HG03139 (cell line): ENCODE measurements at regions not wholly inside any gene's neighbourhood (a gene's known extent, or its start where the extent isn't known, plus 50 kb on each side); places are given as distances from the start of the nearest gene placed in this dataset.
"Not testable (repeated sequence)": the region's sequence is repeated elsewhere in the genome, so short reads cannot be mapped to it uniquely, and the experiment has no call there.

ENCODE experiments used
- ATAC-seq: cut with Tn5 transposase; IDR thresholded peaks from one replicate; pipeline ENCODE4 v1.9.1; 2021; ENCODE audit not compliant: unreplicated experiment

GRCh38 chr4:62482355-62482754 is 1282.2 kb downstream of the ADGRL3 start:
- ATAC-seq: no peak

GRCh38 chr4:62475596-62475995 is 1275.5 kb downstream of the ADGRL3 start:
- no peak for ATAC-seq

- no peak for ATAC-seq
Measured at GRCh38 chr4:62474802-62475201, 1274.7 kb downstream of the ADGRL3 start.

- no peak for ATAC-seq
Measured at GRCh38 chr4:62471021-62471420, 1270.9 kb downstream of the ADGRL3 start.

DNA sequence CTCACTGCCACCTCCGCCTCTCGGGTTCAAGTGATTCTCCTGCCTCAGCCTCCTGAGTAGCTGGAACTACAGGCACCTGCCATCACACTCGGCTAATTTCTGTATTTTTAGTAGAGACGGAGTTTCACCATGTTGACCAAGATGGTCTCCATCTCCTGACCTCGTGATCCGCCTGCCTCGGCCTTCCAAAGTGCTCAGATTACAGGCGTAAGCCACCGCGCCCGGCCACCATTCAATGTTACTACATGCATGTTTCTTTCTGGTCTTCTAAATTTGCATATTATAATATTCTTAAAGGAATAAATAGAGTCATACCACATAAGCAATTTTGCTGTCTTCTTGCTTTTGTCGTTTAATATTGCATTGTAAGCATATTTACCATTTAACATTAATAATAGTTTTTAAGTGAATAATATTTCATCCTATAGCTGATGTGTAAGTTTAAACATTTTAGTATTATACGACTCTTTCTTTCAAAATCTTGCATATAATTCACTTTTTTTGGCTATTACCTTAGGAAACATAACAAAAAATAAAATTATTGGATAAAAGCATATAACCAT is 1270.4 kb downstream of the ADGRL3 start:
- ATAC-seq: no peak

GRCh38 chr4:62470020-62470419 is 1269.9 kb downstream of the ADGRL3 start:
- ATAC-seq: no peak

DNA sequence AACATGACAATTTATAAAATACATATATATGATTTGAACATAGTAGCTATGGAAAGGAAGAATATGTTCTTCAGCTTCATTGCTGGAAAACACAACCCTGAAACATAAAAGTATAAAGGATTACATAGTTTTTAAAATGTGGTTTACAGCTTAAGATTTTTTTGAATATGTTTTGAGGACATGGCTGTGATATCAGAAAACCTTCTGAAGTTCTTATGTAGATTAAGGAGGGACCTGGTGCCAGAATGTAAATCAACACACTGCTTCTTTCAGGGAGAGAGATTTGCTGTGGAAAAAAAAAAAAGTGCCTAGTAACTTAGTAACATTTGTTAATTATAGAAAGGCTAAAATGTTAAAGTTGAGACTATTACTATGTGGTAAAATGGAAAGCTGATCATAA is 1261.8 kb downstream of the ADGRL3 start:
- no peak for ATAC-seq

DNA sequence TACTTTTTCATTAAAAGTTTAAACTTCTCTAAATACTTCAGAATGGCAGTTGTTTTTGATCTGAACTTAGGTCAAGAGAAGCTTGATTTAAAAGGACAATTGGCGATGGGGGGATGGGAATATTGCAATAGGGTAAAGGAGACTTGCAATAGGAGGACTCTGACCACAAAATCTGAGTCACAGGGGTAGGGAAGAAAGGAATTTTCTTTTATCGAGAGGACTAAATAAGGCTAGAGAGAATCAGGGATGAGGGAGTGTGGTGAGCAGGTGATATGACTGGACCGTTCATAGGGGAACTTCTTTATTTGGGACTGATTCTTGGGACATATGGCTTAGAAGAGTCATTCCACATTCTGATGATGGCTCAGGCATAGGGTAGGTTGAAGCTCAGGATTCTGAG is 1260.2 kb downstream of the ADGRL3 start:
- ATAC-seq: no peak

GRCh38 chr4:62457356-62457755 is 1257.2 kb downstream of the ADGRL3 start:
- ATAC-seq: no peak

DNA sequence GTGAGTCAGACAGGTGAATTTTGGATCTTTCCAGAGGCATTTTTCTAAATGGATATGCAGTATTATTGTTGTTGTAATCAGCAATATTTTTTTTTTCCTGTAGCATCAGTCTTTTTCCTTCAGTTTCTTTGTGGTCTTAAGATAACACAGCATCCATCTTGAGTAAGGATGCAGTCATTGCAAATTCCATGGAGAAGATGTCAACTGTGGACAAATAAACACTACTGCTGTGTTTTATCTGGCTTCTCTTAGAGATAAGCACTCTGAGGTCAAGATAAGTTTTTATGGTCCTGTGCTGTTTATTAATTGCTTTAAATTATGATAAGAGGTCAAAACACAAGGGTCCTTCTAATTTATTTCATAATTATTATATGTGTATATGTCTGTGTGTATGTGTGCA is 1255.7 kb downstream of the ADGRL3 start:
- ATAC-seq: no peak

DNA sequence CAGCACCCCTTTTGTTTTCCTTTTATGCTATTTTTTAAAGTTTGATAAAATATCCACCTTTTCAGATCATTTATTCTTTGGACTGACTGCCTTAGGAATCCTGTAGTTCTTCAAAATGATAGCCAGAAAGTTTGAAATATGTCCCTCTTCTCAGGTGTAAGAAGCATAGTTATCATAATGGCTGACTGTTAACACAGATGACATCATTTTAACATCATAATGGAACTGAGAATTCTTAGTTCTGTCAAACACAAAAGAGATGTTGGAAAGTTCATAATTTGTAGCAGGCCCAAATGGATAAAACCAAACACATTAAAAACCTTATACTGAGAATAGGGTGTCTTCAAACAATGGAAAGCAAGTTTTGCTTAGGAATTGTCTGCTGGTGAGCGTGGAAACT is 1254.4 kb downstream of the ADGRL3 start:
- no peak for ATAC-seq

DNA sequence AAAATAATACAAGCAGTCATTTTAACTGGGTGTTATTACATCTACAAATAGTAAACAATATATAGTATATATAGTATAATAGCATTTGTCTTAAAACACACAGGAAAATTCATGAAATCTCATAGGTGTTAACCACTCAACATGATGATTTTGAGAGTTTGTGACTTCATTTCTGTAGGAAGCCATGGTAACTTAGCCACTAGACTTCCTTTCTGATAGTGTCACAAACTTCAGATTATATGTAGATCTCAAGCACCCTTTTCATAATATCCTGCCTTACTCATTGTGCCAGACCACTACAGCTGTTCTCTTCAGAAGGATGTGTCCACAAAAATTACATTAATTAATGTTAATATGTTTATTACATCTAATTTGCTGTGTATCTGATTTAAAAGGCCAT is 1250.6 kb downstream of the ADGRL3 start:
- ATAC-seq: no peak

- ATAC-seq: no peak
Measured at GRCh38 chr4:62449538-62449937, 1249.4 kb downstream of the ADGRL3 start.

DNA sequence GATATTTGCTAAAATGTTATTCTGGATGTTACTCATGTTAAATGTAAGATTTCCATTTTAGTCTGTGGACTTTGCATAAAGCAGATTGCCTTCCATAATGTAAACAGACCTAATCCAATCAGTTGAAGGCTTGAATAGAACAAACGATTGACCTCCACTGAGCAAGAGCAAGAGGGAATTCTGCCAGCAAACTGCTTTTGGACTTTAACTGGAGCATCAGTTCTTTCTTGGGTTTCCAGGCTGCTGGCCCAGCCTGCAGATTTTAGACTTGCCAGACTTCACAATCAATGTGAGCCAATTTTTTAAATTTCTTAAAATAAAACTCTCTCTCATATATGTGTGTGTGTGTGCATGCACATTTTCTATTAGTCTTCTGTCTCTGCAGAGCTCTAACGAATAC is 1248.8 kb downstream of the ADGRL3 start:
- no peak for ATAC-seq

DNA sequence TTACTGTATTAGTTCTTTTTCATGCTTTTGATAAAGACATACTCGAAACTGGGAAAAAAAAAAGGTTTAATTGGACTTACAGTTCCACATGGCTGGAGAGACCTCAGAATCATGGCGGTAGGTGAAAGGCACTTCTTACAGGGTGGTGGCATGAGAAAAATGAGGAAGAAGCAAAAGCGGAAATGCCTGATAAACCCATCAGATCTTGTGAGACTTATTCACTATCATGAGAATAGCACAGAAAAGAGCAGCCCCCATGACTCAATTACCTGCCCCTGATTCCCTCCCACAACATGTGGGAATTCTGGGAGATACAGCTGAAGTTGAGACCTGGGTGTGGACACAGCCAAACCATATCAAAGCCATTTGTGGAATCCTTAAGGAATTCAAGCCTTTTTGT is 1238.9 kb downstream of the ADGRL3 start:
- no peak for ATAC-seq

DNA sequence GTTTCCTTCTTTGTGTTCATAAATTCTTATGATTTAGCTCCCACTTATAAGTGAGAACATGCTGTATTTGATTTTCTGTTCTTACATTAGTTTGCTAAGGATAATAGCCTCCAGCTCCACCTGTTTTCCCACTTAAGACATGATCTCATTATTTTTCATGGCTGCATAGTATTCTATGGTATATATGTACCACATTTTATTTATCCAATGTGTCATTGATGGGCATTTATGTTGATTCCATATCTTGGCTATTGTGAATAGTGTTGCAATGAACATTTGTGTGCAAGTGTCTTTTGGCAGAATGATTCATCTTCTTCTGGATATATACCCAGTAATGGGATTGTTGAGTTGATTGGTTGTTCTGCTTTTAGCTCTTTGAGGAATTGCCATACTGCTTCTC is 1234.8 kb downstream of the ADGRL3 start:
- no peak for ATAC-seq

GRCh38 chr4:62431513-62432231 is 1231.5 kb downstream of the ADGRL3 start:
- not testable (repeated sequence) for ATAC-seq

DNA sequence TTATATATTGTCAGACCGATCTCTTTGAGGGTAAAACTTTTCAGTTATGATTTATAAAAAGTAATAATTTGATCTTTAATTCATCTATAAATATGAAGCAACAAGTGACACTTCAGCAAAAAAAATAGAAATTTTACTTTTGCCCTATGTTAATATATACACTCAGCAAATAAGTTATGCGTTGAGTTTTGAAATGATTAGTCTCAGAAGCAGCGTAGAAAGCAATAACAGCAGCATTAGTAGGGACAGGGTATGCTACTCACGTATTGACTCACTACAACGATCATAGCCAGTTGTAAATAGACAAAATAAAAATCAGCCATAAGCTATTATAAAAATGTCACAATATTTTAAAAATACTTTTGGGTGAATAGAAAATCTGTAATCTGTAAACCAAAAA is 1229.2 kb downstream of the ADGRL3 start:
- ATAC-seq: no peak

DNA sequence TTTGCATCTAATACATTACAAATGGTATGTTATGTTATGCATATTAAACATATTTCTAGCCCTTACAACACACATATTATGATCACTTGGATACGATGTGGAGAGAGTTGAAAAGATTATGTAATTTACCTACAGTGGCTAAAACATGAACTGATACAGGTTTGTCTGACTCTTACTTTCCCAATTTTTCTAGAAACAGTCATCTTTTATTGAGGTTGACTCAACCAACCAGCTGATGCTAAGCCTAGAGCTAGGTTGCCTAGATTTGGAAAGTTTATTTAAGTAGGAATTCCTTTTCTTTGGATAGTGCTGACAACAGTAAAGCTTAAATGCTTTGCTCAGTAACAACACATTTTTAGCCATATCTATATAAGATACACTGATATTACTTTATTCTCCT is 1215.1 kb downstream of the ADGRL3 start:
- no peak for ATAC-seq

- ATAC-seq: no peak
Measured at GRCh38 chr4:62414563-62414962, 1214.4 kb downstream of the ADGRL3 start.

DNA sequence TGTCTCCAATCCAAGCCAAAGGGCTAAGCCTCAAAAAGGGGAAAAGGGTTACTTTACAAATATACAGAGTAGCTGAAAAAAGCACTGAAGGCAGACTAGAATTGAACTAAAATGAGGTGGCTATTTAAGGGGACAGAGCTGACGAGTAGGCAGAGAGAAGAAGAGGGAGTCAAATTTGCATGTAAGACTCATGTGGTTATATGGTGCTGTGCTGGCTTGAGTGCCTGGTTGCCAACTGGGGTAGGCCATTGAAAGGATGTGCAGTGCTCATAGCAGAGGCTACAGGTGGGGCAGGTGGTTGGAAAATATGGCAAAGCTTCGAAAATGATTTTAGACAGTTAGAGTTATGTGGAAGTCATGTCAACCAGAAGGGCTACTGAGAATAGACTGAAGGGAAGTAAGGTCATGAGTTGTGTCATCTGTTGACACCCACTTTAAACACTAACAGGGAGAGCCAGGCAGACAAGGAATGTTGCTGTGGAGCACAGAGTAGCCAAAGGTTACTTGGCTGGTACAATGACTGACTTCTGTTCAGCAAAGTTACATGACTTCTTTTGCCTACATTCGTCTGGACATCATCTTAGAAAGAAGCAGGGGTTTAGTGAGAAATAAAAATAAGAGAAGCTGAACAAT is 1210.4 kb downstream of the ADGRL3 start:
- no peak for ATAC-seq

DNA sequence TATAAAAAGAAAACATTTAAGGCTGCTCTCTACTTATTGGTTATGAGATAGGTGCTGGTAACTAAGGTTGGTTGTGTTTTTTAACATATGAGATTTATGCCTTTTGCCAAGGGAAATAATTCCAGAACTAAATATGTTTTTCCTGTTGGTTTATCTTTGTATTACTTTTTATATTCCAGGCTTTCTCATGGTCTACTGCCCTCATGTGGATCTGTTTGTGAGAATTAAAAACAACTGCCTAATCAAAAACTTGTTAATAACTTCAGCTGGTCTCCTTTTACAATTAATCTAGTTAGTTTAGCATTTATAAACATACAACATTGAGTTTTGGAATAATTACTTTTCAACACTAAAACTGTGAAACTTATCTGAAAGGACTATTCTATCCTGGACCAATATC is 1208.3 kb downstream of the ADGRL3 start:
- no peak for ATAC-seq

GRCh38 chr4:62407534-62407933 is 1207.4 kb downstream of the ADGRL3 start:
- ATAC-seq: no peak
